Bronchial epithelial cell (primary cell): ENCODE measurements at regions not wholly inside any gene's neighbourhood (a gene's known extent, or its start where the extent isn't known, plus 50 kb on each side); places are given as distances from the start of the nearest gene placed in this dataset.
"Not testable (repeated sequence)": the region's sequence is repeated elsewhere in the genome, so short reads cannot be mapped to it uniquely, and the experiment has no call there.

Experiments used
- DNase-seq: peaks from one replicate; pipeline ENCODE4 v3.0.0-alpha.2; 2010; ENCODE audit warnings: low read depth
- FAIRE-seq: peaks from 2 replicates; lab custom pipeline; 2011; peaks lifted over from hg19 to GRCh38; lab: Jason Lieb, UNC
- H3K27me3 ChIP-seq: 2 replicates; pipeline ENCODE4 v1.5.1; 2011; ENCODE audit warnings: low read length; ENCODE audit not compliant: control insufficient read depth, insufficient read depth
- H3K36me3 ChIP-seq: 2 replicates; pipeline ENCODE4 v1.5.1; 2011; ENCODE audit warnings: low read length; ENCODE audit not compliant: control insufficient read depth, insufficient read depth
- H3K4me3 ChIP-seq: 2 replicates; pipeline ENCODE4 v1.5.1; 2011; ENCODE audit warnings: mild to moderate bottlenecking, low read depth, low read length, control low read depth
- TF ChIP-seq, protein P1 (sequence below): IDR thresholded peaks from 2 replicates; pipeline ENCODE4 v1.5.1; 2011; ENCODE audit warnings: mild to moderate bottlenecking, moderate library complexity, low read length, control low read depth, inconsistent platforms; ENCODE audit not compliant: insufficient read depth, severe bottlenecking

- no peak for DNase-seq
- no peaks in the 10 kb centered on the region for H3K36me3 ChIP-seq
- TF ChIP-seq, protein P1, sequence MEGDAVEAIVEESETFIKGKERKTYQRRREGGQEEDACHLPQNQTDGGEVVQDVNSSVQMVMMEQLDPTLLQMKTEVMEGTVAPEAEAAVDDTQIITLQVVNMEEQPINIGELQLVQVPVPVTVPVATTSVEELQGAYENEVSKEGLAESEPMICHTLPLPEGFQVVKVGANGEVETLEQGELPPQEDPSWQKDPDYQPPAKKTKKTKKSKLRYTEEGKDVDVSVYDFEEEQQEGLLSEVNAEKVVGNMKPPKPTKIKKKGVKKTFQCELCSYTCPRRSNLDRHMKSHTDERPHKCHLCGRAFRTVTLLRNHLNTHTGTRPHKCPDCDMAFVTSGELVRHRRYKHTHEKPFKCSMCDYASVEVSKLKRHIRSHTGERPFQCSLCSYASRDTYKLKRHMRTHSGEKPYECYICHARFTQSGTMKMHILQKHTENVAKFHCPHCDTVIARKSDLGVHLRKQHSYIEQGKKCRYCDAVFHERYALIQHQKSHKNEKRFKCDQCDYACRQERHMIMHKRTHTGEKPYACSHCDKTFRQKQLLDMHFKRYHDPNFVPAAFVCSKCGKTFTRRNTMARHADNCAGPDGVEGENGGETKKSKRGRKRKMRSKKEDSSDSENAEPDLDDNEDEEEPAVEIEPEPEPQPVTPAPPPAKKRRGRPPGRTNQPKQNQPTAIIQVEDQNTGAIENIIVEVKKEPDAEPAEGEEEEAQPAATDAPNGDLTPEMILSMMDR, result no peak
- H3K27me3 ChIP-seq, result no peaks in the 10 kb centered on the region
- no peak for FAIRE-seq
- no peak overlapping the region for H3K4me3 ChIP-seq
Observed at GRCh38 chr14:30242744-30243143, 315.1 kb upstream of the PRKD1 start.

DNA sequence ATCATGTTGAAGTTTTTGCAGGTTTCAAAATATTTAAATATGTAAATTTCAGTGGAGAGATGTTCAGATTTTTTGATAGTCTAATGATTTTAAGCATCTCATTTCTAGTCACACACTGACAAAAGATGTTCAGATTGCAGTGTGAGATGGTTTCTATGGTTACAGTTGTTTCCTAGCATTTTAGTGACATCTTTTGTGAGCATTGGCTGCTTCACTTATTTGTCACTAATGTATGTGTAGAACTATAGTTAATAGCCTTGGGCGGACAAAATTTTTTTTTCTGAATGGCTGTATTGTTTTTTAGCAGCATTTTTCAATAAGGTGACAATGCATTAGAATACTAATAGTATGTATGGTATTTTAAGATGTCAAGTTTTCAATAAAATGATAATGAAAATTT is 315.6 kb upstream of the PRKD1 start:
- FAIRE-seq (no peak), DNase-seq (no peak)
- H3K4me3 ChIP-seq, result no peak overlapping the region
- TF ChIP-seq, protein P1, result no peak
- H3K36me3 ChIP-seq, result no peaks in the 10 kb centered on the region
- no peaks in the 10 kb centered on the region for H3K27me3 ChIP-seq

DNA sequence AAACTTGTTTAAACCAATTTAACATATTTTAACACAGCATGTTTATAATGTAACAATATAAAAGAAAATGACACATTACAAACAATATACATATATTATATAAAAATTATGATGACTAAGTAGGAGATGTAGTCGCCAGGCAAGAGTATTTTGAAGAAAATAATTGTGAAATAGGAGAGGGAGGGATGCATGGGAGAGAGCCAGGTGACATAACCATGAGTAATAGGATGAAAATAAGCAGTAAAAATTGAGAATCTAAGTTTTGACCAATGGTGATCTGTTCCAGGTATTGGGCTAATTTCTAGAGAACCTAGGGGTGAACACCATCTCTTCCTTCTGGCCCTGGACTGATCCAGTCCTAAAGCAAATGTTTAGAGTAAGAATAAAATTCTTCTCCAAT is 315.2 kb upstream of the G2E3 start:
- H3K27me3 ChIP-seq, result no peaks in the 10 kb centered on the region
- no peak for FAIRE-seq
- TF ChIP-seq, protein P1, result no peak
- H3K36me3 ChIP-seq, result no peaks in the 10 kb centered on the region
- no peak overlapping the region for H3K4me3 ChIP-seq
- DNase-seq, result peak; percentile 93

- H3K4me3 ChIP-seq, FAIRE-seq, DNase-seq, H3K36me3 ChIP-seq, H3K27me3 ChIP-seq: not testable (repeated sequence)
Observed at GRCh38 chr14:30244348-30244747, 314.6 kb upstream of the G2E3 start.

GRCh38 chr14:30251017-30251416 is 307.9 kb upstream of the G2E3 start:
- no peaks in the 10 kb centered on the region for H3K27me3 ChIP-seq
- DNase-seq (no peak), FAIRE-seq (no peak)
- no peak overlapping the region for H3K4me3 ChIP-seq
- TF ChIP-seq, protein P1, result no peak
- H3K36me3 ChIP-seq, result no peaks in the 10 kb centered on the region

DNA sequence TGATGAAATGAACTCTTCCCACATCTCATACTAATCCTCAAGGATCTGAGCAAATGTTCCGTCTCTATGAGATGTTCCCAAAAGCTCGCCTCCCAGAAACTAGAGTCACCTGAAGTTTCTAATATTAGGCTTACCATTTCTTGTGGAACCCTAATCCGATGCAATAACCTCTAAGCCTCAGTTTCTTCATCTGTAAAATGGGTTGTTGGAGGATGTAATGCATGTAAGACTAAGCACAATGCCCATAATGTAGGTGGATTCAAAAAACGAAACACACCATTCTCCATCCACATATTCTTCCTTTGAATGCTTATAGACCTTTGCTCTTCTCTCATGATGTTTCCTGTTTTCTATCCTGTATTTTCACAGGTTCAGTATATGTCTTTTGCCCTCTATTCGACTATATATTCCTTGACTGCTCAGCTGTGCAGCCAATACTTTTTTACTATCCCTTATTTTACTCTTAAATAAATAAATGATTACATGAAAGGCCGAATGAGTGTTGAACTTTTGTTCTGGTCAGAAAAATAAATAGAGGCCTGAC is 307.3 kb upstream of the G2E3 start:
- DNase-seq, result no peak
- H3K4me3 ChIP-seq, result no peak overlapping the region
- H3K27me3 ChIP-seq, result no peaks in the 10 kb centered on the region
- FAIRE-seq, result no peak
- TF ChIP-seq, protein P1, result no peak
- H3K36me3 ChIP-seq, result no peaks in the 10 kb centered on the region
